Stimulated activated effector memory CD8-positive, alpha-beta T cell treated with anti-CD3 and anti-CD28 coated beads, Interleukin-12 subunit alpha, Interleukin-12 subunit beta, amount 100 ng/mL, for 72 hours (primary cell): ENCODE measurements at regions not wholly inside any gene's neighbourhood (a gene's known extent, or its start where the extent isn't known, plus 50 kb on each side); places are given as distances from the start of the nearest gene placed in this dataset.
"Not testable (repeated sequence)": the region's sequence is repeated elsewhere in the genome, so short reads cannot be mapped to it uniquely, and the experiment has no call there.

ENCODE experiments used
- ATAC-seq: fragments of 150-1000 bp; cut with Tn5 transposase; 2 replicates; pipeline ENCODE4 v1.10.0; 2021
- DNase-seq, 2 donors: peaks; one replicate each; pipeline ENCODE4 v3.0.0; 2021 to 2022; ENCODE audit warnings: low spot score in 2 of 2
- H3K27ac Mint-ChIP-seq: one replicate; pipeline ENCODE4 v1.8.0; 2022; ENCODE audit warnings: mild to moderate bottlenecking, mixed read lengths
- H3K36me3 Mint-ChIP-seq: one replicate; pipeline ENCODE4 v1.8.0; 2022; ENCODE audit warnings: mild to moderate bottlenecking, mixed read lengths
- H3K4me1 Mint-ChIP-seq: one replicate; pipeline ENCODE4 v1.8.0; 2022; ENCODE audit warnings: mixed read lengths
- H3K4me3 Mint-ChIP-seq: one replicate; pipeline ENCODE4 v1.8.0; 2022; ENCODE audit warnings: mild to moderate bottlenecking, mixed read lengths
- H3K9me3 Mint-ChIP-seq: one replicate; pipeline ENCODE4 v1.8.0; 2022; ENCODE audit warnings: mixed read lengths

GRCh38 chr17:21756856-21757619 lies 64.7 kb downstream of the KCNJ18 start:
- H3K36me3 Mint-ChIP-seq: no peaks in the 10 kb centered on the region
- no peak overlapping the region for H3K27ac Mint-ChIP-seq
- no peak for ATAC-seq
- no peak overlapping the region for H3K4me3 Mint-ChIP-seq
- DNase-seq: no peak
- peaks cover 5% of the 10 kb centered on the region for H3K9me3 Mint-ChIP-seq
- H3K4me1 Mint-ChIP-seq: no peaks in the 10 kb centered on the region

GRCh38 chr17:21759636-21760035 lies 67.3 kb downstream of the KCNJ18 start:
- not testable (repeated sequence) for ATAC-seq, H3K27ac Mint-ChIP-seq, H3K4me1 Mint-ChIP-seq, H3K9me3 Mint-ChIP-seq, H3K4me3 Mint-ChIP-seq, DNase-seq, H3K36me3 Mint-ChIP-seq

- not testable (repeated sequence) for ATAC-seq, H3K9me3 Mint-ChIP-seq, H3K4me1 Mint-ChIP-seq, H3K36me3 Mint-ChIP-seq, DNase-seq, H3K4me3 Mint-ChIP-seq, H3K27ac Mint-ChIP-seq
These were observed 71.5 kb downstream of the KCNJ18 start for GRCh38 chr17:21763738-21764340.

- H3K4me1 Mint-ChIP-seq, H3K27ac Mint-ChIP-seq, H3K4me3 Mint-ChIP-seq, H3K9me3 Mint-ChIP-seq, H3K36me3 Mint-ChIP-seq, ATAC-seq: not testable (repeated sequence)
- peak in 1 of 2 donors; percentile 25 for DNase-seq
These were observed 73.4 kb downstream of the KCNJ18 start for GRCh38 chr17:21765651-21766290.

- not testable (repeated sequence) for H3K27ac Mint-ChIP-seq, H3K4me3 Mint-ChIP-seq, H3K4me1 Mint-ChIP-seq, H3K9me3 Mint-ChIP-seq, ATAC-seq, H3K36me3 Mint-ChIP-seq
- DNase-seq: peak in 1 of 2 donors; percentile 33
These were observed 74.2 kb downstream of the KCNJ18 start for GRCh38 chr17:21766565-21766964.

- not testable (repeated sequence) for ATAC-seq, H3K4me1 Mint-ChIP-seq, H3K36me3 Mint-ChIP-seq, H3K9me3 Mint-ChIP-seq, H3K27ac Mint-ChIP-seq, H3K4me3 Mint-ChIP-seq
- DNase-seq: peak in 1 of 2 donors; percentile 34
These were observed 75.1 kb downstream of the KCNJ18 start for GRCh38 chr17:21767162-21768156.

GRCh38 chr17:21768244-21768643 lies 75.9 kb downstream of the KCNJ18 start:
- H3K27ac Mint-ChIP-seq, H3K36me3 Mint-ChIP-seq, H3K9me3 Mint-ChIP-seq: not testable (repeated sequence)

GRCh38 chr17:21768729-21769462 lies 76.6 kb downstream of the KCNJ18 start:
- not testable (repeated sequence) for H3K27ac Mint-ChIP-seq, H3K36me3 Mint-ChIP-seq, H3K9me3 Mint-ChIP-seq, H3K4me1 Mint-ChIP-seq, DNase-seq, ATAC-seq, H3K4me3 Mint-ChIP-seq

More at GRCh38 chr17:21768244-21768643, 75.9 kb downstream of the KCNJ18 start:
- DNase-seq, H3K4me3 Mint-ChIP-seq, ATAC-seq, H3K4me1 Mint-ChIP-seq: not testable (repeated sequence)

GRCh38 chr17:21769781-21770180 lies 77.5 kb downstream of the KCNJ18 start:
- not testable (repeated sequence) for H3K27ac Mint-ChIP-seq, H3K4me3 Mint-ChIP-seq, H3K9me3 Mint-ChIP-seq, ATAC-seq, H3K36me3 Mint-ChIP-seq, H3K4me1 Mint-ChIP-seq, DNase-seq

- not testable (repeated sequence) for H3K36me3 Mint-ChIP-seq, DNase-seq, H3K27ac Mint-ChIP-seq, H3K9me3 Mint-ChIP-seq, H3K4me1 Mint-ChIP-seq, H3K4me3 Mint-ChIP-seq
- peak; percentile 80 for ATAC-seq
These were observed 78.4 kb downstream of the KCNJ18 start for GRCh38 chr17:21770466-21771446.

GRCh38 chr17:21772321-21772720 lies 80.0 kb downstream of the KCNJ18 start:
- H3K9me3 Mint-ChIP-seq: peaks cover 3% of the 10 kb centered on the region

GRCh38 chr17:21772991-21773713 lies 80.8 kb downstream of the KCNJ18 start:
- H3K4me1 Mint-ChIP-seq, H3K4me3 Mint-ChIP-seq, H3K9me3 Mint-ChIP-seq, ATAC-seq, DNase-seq, H3K36me3 Mint-ChIP-seq, H3K27ac Mint-ChIP-seq: not testable (repeated sequence)

More at GRCh38 chr17:21772321-21772720, 80.0 kb downstream of the KCNJ18 start:
- DNase-seq: no peak
- ATAC-seq: no peak
- H3K4me3 Mint-ChIP-seq: no peak overlapping the region
- H3K27ac Mint-ChIP-seq: no peak overlapping the region
- H3K36me3 Mint-ChIP-seq: no peaks in the 10 kb centered on the region
- H3K4me1 Mint-ChIP-seq: no peaks in the 10 kb centered on the region

- no peaks in the 10 kb centered on the region for H3K9me3 Mint-ChIP-seq
- ATAC-seq: no peak
These were observed 81.9 kb downstream of the KCNJ18 start for GRCh38 chr17:21774263-21774662.

More at GRCh38 chr17:21774263-21774662, 81.9 kb downstream of the KCNJ18 start:
- DNase-seq: no peak
- Mint-ChIP-seq H3K27ac (no peak overlapping the region), H3K4me1 (no peaks in the 10 kb centered on the region), H3K36me3 (no peaks in the 10 kb centered on the region), H3K4me3 (no peak overlapping the region)
